IMR-90 (cell line): ENCODE measurements at regions not wholly inside any gene's neighbourhood (a gene's known extent, or its start where the extent isn't known, plus 50 kb on each side); places are given as distances from the start of the nearest gene placed in this dataset.

Source experiments
- ATAC-seq: fragments of 200-7000 bp; cut with Tn5 transposase; 2 replicates; pipeline ENCODE4 v1.9.1; 2020; ENCODE audit warnings: low read depth, mild to moderate bottlenecking, moderate library complexity
- BruUV-seq: library from RNA; stranded (reverse); fragments of 400-500 nt; replicated peaks from 2 replicates; lab custom pipeline; 2021; lab: Mats Ljungman, UMichigan
- CTCF ChIA-PET: fragments of 300-600 bp; formaldehyde crosslinking; extraction: SDS; loops from one replicate; lab custom pipeline; 2021; ENCODE audit warnings: antibody characterized with exemption; lab: Yijun Ruan, JAX
- POLR2A ChIA-PET: fragments of 300-600 bp; sonication (Branson Sonifier 250); formaldehyde crosslinking; loops from one replicate; lab custom pipeline; 2022; ENCODE audit warnings: antibody characterized with exemption; ENCODE audit not compliant: unreplicated experiment; lab: Charles Lee
- DNase-seq: peaks from one replicate; pipeline ENCODE4 v3.0.0; 2013
- H2AFZ ChIP-seq: replicated peaks from 2 replicates; pipeline ENCODE3; 2013; ENCODE audit warnings: low read length, mild to moderate bottlenecking; ENCODE audit not compliant: poor library complexity
- H2AK5ac ChIP-seq: 2 replicates; pipeline ENCODE4 v1.6.1; 2013; ENCODE audit warnings: low read depth, low read length, inconsistent platforms
- H2AK9ac ChIP-seq: replicated peaks from 2 replicates; pipeline ENCODE3; 2013; ENCODE audit warnings: mild to moderate bottlenecking, low read depth, low read length, moderate library complexity; ENCODE audit not compliant: poor library complexity
- H2BK120ac ChIP-seq: 2 replicates; pipeline ENCODE4 v1.6.1; 2013; ENCODE audit warnings: low read depth, low read length, inconsistent platforms
- H2BK15ac ChIP-seq: 3 replicates; pipeline ENCODE4 v1.6.1; 2013; ENCODE audit warnings: low read depth, low read length, inconsistent platforms
- H2BK20ac ChIP-seq: 2 replicates; pipeline ENCODE4 v1.6.1; 2013; ENCODE audit warnings: low read depth, mild to moderate bottlenecking, inconsistent platforms, low read length, moderate library complexity
- H2BK5ac ChIP-seq: 2 replicates; pipeline ENCODE4 v1.6.1; 2013; ENCODE audit warnings: mild to moderate bottlenecking, low read depth, low read length, inconsistent platforms; ENCODE audit not compliant: poor library complexity, severe bottlenecking
- H3K14ac ChIP-seq: replicated peaks from 2 replicates; pipeline ENCODE4 v1.6.1; 2013; ENCODE audit warnings: low read depth, low read length, inconsistent platforms
- H3K18ac ChIP-seq: 2 replicates; pipeline ENCODE4 v1.6.1; 2013; ENCODE audit warnings: low read depth, low read length, control low read depth
- H3K23ac ChIP-seq: 2 replicates; pipeline ENCODE4 v1.6.1; 2013; ENCODE audit warnings: low read depth, low read length, inconsistent platforms
- H3K27ac ChIP-seq: 2 replicates; pipeline ENCODE4 v1.5.1; 2013; ENCODE audit warnings: mild to moderate bottlenecking, control low read depth, low read length; ENCODE audit not compliant: insufficient read depth
- H3K27me3 ChIP-seq: 2 replicates; pipeline ENCODE4 v1.6.1; 2013; ENCODE audit warnings: low read length; ENCODE audit not compliant: control insufficient read depth, insufficient read depth
- H3K36me3 ChIP-seq: 2 replicates; pipeline ENCODE4 v1.6.1; 2013; ENCODE audit warnings: low read length, mixed read lengths; ENCODE audit not compliant: control insufficient read depth, insufficient read depth
- H3K4ac ChIP-seq: 2 replicates; pipeline ENCODE4 v1.6.1; 2013; ENCODE audit warnings: low read depth, low read length, inconsistent platforms
- H3K4me1 ChIP-seq: 2 replicates; pipeline ENCODE4 v1.6.1; 2013; ENCODE audit warnings: low read length, mixed read lengths; ENCODE audit not compliant: control insufficient read depth, insufficient read depth
- H3K4me2 ChIP-seq: 2 replicates; pipeline ENCODE4 v1.6.1; 2013; ENCODE audit warnings: low read depth, mild to moderate bottlenecking, control low read depth, low read length, moderate library complexity
- H3K4me3 ChIP-seq: 2 replicates; pipeline ENCODE4 v1.5.1; 2013; ENCODE audit warnings: low read depth, mild to moderate bottlenecking, control low read depth, low read length, moderate library complexity; ENCODE audit not compliant: insufficient read depth
- H3K56ac ChIP-seq: 2 replicates; pipeline ENCODE4 v1.6.1; 2013; ENCODE audit warnings: low read length, inconsistent platforms; ENCODE audit not compliant: insufficient read depth; ENCODE audit errors: extremely low read depth
- H3K79me1 ChIP-seq, 2 experiments: 2 replicates each; pipeline ENCODE4 v1.6.1; 2013; ENCODE audit warnings: low read length in 2 of 2, inconsistent platforms in 1 of 2, low read depth in 1 of 2
- H3K9ac ChIP-seq: 2 replicates; pipeline ENCODE4 v1.6.1; 2013; ENCODE audit warnings: low read depth, low read length, control low read depth
- H3K9me1 ChIP-seq: 2 replicates; pipeline ENCODE4 v1.6.1; 2013; ENCODE audit warnings: low read length, inconsistent platforms; ENCODE audit not compliant: insufficient read depth
- H3K9me3 ChIP-seq: 2 replicates; pipeline ENCODE4 v1.6.1; 2013; ENCODE audit warnings: low read length; ENCODE audit not compliant: control insufficient read depth, insufficient read depth
- H4K20me1 ChIP-seq: 2 replicates; pipeline ENCODE4 v1.6.1; 2013; ENCODE audit warnings: low read length, inconsistent platforms; ENCODE audit not compliant: insufficient read depth
- H4K5ac ChIP-seq: 2 replicates; pipeline ENCODE4 v1.6.1; 2013; ENCODE audit warnings: mild to moderate bottlenecking, low read depth, low read length, control low read depth
- H4K8ac ChIP-seq, 2 experiments: 2 replicates each; pipeline ENCODE4 v1.6.1; 2013; ENCODE audit warnings: low read depth in 2 of 2, low read length in 2 of 2, control low read depth in 1 of 2, inconsistent platforms in 1 of 2
- H4K91ac ChIP-seq: 2 replicates; pipeline ENCODE4 v1.6.1; 2013; ENCODE audit warnings: low read depth, low read length, inconsistent platforms; ENCODE audit not compliant: insufficient read depth
- NFE2L2 ChIP-seq: fragments of 150-350 bp; IDR thresholded peaks from 2 replicates; pipeline ENCODE4 v1.6.1; 2016; ENCODE audit warnings: low read depth, mild to moderate bottlenecking, low read length
- RAD21 ChIP-seq: IDR thresholded peaks from 2 replicates; pipeline ENCODE4 v1.6.1; 2012; ENCODE audit warnings: low read length, improper control_type of control experiment
- RFX5 ChIP-seq: IDR thresholded peaks from 2 replicates; pipeline ENCODE4 v1.8.0; 2012; ENCODE audit warnings: low read depth, mild to moderate bottlenecking, low read length, moderate library complexity
- SMC3 ChIP-seq: fragments of 150-350 bp; IDR thresholded peaks from 2 replicates; pipeline ENCODE4 v1.6.1; 2016; ENCODE audit warnings: low read depth, mild to moderate bottlenecking, antibody characterized with exemption, low read length, moderate library complexity
- WGBS, 2 experiments: methylation state at CpG; one replicate each; pipeline versions ENCODE4 v1.1.5 to v1.1.7; 2013; ENCODE audit warnings: missing lambda C conversion rate in 2 of 2; ENCODE audit not compliant: insufficient read length in 1 of 2; ENCODE audit errors: extremely low coverage in 2 of 2; 5-methylcytosine and 5-hydroxymethylcytosine counted together
- dilution Hi-C: fragments of 300-500 bp; cut with HindIII; formaldehyde crosslinking; loops from one replicate; pipeline ENCODE4 v1.14.3; 2018; ENCODE audit warnings: low sequenced_read_pairs; ENCODE audit not compliant: unreplicated experiment
- in situ Hi-C: fragments of 300-500 bp; cut with MboI; formaldehyde crosslinking; loops from 3 replicates; pipeline ENCODE4 v1.14.3; 2019; ENCODE audit warnings: low sequenced_read_pairs, inconsistent platforms, mixed read lengths
- intact Hi-C: fragments of 100-400 bp; cut with micrococcal nuclease; formaldehyde crosslinking; loops from 2 replicates; pipeline ENCODE4 v1.10.0; 2022
- TF ChIP-seq, protein P1 (sequence below): fragments of 150-350 bp; IDR thresholded peaks from 2 replicates; pipeline ENCODE4 v1.6.1; 2017; ENCODE audit warnings: mild to moderate bottlenecking, antibody characterized with exemption, low read length, low read depth

DNA sequence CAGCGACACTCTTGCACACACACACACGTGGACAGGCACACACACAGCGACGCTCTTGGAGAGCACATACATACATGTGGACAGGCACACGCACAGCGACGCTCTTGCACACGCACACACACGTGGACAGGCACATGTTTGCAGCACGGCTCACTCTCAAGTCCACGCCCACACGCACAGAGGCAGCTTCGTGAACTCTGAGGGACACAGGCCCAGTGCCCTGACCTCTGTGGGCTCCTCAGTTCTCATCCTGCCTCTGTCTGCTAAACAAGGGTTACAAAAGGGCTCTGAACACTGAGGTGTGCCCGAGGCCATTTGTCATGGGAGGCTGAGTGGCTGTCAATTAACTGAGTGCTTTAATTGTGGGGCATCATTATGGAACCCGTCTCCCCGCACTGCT is 558.8 kb upstream of the ADAMTS16 start:
- no peaks in the 10 kb centered on the region for H3K4me1 ChIP-seq
- H3K4me2 ChIP-seq: no peak overlapping the region
- no peak overlapping the region for H2BK15ac ChIP-seq
- no peak overlapping the region for H2BK120ac ChIP-seq
- no peak overlapping the region for H4K91ac ChIP-seq
- TF ChIP-seq, protein P1, sequence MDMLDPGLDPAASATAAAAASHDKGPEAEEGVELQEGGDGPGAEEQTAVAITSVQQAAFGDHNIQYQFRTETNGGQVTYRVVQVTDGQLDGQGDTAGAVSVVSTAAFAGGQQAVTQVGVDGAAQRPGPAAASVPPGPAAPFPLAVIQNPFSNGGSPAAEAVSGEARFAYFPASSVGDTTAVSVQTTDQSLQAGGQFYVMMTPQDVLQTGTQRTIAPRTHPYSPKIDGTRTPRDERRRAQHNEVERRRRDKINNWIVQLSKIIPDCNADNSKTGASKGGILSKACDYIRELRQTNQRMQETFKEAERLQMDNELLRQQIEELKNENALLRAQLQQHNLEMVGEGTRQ: no peak
- TF ChIP-seq NFE2L2: no peak
- TF ChIP-seq RAD21: no peak
- no peak for TF ChIP-seq RFX5
- TF ChIP-seq SMC3: no peak
- intact Hi-C loops (no loop called here), in situ Hi-C loops (no loop called here), dilution Hi-C loops (no loop called here)
- POLR2A ChIA-PET: no interaction called here
- H4K5ac ChIP-seq: no peak overlapping the region
- no peaks in the 10 kb centered on the region for H4K20me1 ChIP-seq
- no peaks in the 10 kb centered on the region for H3K27me3 ChIP-seq
- H3K23ac ChIP-seq: no peak overlapping the region
- no peak overlapping the region for H3K4ac ChIP-seq
- H3K4me3 ChIP-seq: no peak overlapping the region
- peaks cover 28% of the 10 kb centered on the region for H3K9me3 ChIP-seq
- CTCF ChIA-PET: no interaction called here
- H3K56ac ChIP-seq: no peak overlapping the region
- no peak overlapping the region for H2BK20ac ChIP-seq
- no peak overlapping the region for H2AFZ ChIP-seq
- 78% methylated on average over 14 of the region's 16 CpGs; no CpG with 5 or more reads in 1 of the 2 experiments for WGBS, 2 experiments
- no TSS peak for BruUV-seq
- no peak overlapping the region for H3K27ac ChIP-seq
- no peak overlapping the region for H3K18ac ChIP-seq
- DNase-seq (no peak), ATAC-seq (no peak)
- no peak overlapping the region for H4K8ac ChIP-seq
- H3K14ac ChIP-seq: no peak overlapping the region
- H3K36me3 ChIP-seq: no peaks in the 10 kb centered on the region
- H3K9me1 ChIP-seq: no peaks in the 10 kb centered on the region
- H2AK9ac ChIP-seq: no peak overlapping the region
- H3K79me1 ChIP-seq: no peaks in the 10 kb centered on the region
- no peak overlapping the region for H2AK5ac ChIP-seq
- H3K9ac ChIP-seq: no peak overlapping the region
- no peak overlapping the region for H2BK5ac ChIP-seq
